Fibroblast of peridontal ligament (primary cell): ENCODE measurements at regions not wholly inside any gene's neighbourhood (a gene's known extent, or its start where the extent isn't known, plus 50 kb on each side); places are given as distances from the start of the nearest gene placed in this dataset.
A peak's percentile ranks its signal among the peaks of the same experiment; 100 is the strongest.
"Not testable (repeated sequence)": the region's sequence is repeated elsewhere in the genome, so short reads cannot be mapped to it uniquely, and the experiment has no call there.

Experiments
- DNase-seq: peaks from one replicate; pipeline ENCODE4 v3.0.0-alpha.2; 2010; ENCODE audit errors: extremely low read depth

DNA sequence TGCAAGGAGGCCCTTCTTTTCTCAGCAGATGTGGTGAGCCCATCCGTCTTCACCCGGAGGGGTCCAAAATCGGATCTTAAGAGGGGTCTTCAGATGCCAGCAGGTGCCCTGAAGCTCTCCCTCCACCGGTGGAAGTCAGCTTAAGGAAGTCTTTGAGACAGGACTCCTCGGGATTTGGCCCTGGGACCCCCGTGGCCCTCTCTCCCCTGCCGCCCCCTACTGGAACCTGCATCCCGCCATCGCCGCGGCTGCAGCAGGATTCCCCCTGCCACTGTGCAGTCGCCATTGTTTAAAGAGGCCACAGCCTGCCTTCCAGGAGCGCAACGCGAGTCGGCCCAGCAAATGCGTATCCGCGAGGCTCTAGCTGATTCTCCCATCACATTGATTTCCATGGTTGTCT is 292.5 kb upstream of the ZNF337 start:
- DNase-seq: no peak

DNA sequence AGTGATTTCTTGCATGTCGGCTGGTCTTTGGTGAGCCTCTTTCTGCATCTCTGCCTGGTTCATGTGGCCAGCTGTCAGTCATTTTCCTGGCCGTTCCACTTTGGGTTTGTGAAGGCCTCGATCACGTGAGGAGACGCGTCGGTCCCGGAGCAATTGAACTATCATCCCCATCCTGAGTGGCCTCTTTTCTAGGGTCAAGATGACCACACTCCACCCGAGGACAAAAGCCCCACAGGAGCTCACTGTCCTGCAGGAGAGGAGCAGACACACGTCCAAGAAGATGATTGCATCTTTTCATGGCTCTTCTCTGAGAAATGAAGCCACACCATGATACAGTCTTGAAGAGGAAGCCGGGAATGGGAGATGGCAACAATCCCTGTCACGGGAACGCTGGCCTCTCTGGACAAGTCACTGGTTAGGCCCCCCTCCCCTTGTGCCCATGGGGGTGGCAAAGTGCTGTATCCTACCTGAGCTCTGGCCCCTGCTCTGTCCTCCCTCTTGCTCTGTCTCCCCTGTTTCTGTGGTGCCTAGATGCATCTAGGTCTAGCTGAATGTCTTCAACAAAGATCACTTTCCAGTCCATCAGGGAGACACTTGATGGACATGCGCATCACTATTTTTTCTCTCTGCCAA is 291.4 kb upstream of the ZNF337 start:
- DNase-seq: not testable (repeated sequence)

DNA sequence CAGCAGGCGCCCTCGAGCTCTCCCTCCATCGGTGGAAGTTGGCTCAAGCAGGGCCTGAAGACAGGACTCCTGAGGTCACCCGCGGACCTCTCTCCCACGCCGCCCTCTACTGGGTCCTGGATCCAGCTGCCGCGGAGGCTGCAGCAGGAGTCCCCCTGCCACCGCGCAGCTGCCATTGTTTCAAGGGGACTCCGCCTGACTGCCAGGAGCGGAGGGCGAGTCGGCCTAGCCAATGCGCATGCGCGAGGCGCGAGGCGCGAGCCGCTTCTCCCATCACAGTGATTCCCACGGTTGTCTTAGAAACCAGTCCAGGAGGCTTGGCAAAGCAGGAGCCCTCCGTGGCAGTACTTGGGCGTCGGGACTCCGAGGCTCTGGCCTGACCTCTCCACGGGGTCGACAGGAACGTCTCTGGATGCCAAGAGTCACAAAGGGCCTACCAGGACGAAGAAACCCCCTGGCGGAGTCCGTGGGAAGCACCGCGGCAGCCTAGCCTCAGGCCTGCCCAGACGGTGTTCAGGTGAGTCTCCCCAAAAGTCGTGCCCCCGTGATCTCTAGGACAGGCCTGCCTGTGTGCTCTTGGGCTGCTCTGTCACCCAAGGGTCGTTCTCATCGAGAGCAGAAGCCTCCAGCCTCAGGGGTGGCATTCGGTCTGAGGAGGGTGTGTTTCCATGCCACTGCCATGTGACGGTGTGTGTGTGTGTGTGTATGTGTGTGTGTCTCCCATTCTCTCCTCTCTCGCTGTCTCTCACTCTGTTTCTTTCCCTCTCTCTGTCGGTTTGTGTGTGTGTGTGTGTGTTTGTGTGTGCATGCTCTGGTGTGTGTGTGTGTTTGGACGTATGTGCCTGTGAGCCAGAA is 290.6 kb upstream of the ZNF337 start:
- no peak for DNase-seq

DNA sequence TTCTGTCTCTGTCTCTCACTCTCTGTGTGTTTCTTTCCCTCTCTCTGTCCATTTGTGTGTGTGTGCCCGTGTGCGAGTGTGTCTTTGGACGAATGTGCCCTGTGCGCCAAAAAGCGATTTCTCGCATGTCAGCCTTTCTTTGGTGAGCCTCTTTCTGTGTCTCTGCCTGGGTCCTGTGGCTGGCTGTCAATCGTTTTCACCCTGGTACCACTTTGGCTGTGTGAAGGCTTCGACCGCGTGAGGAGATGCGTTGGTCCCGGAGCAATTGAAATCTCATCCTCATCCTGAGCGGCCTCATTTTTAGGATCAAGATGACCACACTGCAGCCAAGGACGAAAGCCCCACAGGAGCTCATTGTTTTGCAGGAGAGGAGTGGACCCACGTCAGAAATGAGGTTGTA is 288.9 kb upstream of the ZNF337 start:
- no peak for DNase-seq

DNA sequence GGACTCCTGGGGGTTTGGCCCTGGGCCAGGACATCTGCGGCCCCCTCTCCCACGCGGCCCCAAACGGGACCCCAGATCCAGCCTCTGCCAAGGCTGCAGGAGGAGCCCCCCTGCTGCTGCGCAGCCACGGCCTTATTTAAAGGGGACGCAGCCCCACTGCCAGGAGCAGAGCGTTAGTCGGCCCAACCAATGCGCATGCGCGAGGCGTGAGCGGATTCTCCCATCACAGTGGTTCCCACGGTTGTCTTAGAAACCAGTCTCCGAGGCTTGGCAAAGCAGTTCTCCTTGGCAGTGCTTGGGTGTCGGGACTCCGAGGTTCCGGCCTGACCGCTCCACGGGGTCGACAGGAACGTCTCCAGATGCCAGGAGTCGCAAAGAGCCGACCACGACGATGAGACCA is 288.3 kb upstream of the ZNF337 start:
- DNase-seq: peak; percentile 23

DNA sequence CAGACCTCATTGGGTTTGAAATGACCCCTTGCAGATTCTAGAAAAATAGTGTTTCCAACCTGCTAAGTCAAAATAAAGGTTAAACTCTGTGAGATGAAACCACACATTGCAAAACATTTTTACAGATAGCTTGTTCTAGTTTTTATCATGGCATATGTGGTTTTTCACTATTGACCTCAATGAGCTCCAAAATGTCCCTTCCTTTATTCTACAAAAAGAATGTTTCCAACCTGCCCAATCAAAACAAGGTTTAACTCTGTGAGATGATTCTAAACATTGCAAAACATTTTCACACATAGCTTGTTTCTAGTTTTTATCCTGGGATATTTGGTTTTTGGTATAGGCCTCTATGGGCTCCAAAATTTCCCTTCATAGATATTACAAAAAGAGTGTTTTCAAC is 286.0 kb upstream of the ZNF337 start:
- not testable (repeated sequence) for DNase-seq

DNA sequence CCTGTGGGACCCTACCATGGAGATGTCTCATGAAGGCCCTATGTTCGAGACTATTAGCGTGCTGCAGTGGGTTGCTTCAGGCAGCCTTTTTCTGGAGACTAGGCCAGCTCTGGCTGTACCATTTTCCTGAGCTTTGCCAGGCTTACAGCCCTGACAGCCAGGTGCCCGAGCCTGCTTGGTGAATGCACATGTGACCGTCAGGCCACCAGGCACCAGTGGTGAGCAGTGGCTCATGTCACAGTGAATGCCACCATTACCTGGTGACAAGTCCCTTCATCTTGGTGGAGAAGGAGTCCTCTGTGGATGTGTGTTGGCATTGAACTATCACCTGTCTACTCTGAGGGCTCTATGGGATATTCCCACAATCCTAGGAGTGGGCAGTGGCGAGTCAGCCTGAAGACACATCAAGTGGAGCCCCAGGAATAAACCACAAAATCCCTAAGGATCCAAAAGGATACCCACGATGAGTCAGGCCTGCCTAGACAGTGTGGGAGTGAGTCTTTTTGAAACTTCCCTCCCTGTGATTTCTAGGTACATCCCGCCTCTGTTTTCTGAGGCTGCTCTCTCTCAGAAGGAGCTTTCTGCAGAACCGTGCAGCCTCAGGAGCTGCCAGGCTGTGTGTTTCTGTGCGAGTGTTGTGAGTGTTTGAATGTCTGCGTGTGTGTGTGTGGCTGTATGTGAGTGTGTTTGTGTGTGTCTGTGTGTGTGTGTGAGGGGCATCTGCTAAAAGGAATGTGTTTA is 282.0 kb upstream of the ZNF337 start:
- not testable (repeated sequence) for DNase-seq

DNA sequence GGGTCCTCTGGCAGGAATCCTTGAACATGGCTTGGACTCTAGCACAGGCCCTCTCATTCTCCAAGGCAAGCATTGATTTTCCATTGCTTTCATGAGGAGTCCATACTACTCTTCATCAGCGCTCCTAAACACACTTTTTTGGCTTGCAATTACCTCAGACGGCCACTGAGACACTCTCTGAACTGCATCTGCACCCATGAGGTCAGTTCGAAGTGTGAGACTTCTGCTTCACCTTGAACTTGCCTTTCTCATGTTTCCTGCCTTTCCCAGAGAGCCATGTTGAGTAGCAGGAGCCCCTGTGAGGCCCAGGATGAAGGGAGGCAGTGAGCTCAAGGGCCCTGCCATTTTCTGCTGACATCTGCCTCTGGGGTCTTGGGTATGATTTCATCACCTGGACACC is 279.2 kb upstream of the ZNF337 start:
- not testable (repeated sequence) for DNase-seq

DNA sequence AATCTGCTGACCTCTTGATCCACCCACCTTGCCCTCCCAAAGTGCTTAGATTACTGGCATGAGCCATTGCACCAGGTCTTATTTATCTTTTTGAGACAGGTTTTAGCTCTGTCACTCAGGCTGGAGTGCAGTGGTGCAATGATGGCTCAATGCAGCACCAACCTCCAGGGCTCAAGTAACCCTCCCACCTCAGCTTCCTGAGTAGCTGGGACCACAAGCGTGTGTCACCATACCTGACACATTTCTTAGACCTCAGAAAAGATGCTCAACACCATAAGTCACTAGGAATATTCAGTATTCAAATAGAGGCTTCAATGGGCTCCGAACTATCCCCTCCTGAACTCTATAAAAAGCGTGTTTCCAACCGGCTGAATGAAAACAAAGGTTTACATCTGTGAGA is 268.6 kb upstream of the ZNF337 start:
- not testable (repeated sequence) for DNase-seq

DNA sequence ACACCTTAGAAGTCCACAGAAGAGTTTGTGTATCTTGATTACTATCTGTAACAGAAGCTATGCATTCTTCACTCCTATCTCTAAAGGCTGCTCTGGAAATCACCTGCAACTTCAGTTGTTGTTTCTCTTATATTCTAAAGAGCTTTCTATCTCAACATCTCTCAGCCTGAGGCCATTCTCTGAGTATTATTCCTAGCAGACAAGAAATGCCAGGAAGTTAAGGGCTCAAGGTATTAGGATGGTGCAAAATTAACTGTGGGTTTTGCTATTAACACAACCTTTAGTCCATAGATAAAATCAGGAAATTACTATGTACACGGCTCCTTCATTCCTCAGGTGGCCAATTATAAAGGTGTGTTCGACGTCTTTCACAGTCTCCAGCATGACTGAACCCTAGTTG is 257.2 kb upstream of the ZNF337 start:
- not testable (repeated sequence) for DNase-seq

DNA sequence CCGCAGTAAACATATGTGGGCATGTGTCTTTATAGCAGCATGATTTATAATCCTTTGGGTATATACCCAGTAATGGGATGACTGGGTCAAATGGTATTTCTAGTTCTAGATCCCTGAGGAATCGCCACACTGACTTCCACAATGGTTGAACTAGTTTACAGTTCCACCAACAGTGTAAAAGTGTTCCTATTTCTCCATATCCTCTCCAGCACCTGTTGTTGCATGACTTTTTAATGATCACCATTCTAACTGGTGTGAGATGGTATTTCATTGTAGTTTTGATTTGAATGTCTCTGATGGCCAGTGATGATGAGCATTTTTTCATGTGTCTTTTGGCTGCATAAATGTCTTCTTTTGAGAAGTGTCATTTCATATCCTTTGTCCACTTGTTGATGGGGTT is 238.6 kb upstream of the ZNF337 start:
- DNase-seq: not testable (repeated sequence)

DNA sequence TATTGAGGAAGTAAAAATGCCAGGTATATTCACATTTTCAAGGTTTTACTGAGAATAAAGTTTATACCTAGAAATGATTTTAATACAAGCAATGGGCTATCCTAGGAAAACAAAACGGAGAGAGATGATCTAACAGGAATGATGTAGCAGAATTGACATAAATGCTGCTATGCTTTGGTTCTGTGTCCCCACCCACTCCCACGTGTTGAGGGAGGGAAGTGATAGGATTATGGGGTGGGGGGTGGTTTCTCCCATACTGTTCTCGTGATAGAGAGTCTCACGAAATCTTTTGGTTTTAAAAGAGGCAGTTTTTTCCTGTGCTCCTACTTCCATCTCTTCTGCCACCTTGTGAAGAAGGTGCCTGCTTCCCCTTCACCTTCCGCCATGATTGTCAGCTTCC is 236.2 kb upstream of the ZNF337 start:
- not testable (repeated sequence) for DNase-seq

DNA sequence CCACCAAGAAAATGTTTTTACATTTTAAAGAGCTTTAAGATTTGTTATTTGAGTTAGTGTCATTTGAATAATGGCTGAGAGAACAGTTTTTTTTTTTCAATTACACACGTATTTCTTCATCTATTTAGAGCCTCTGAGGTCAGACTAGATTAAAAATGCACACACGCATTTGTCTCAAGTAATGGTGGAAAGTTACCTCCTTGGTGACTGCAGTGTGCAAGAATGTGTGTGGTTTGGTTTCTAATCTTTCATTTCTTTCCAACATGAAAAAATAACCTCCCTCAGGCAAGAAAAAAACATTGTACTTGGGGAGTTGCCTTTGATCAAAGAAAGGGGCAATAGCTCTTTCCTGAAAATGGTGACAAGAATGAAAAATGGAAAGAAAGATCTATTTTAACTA is 235.5 kb upstream of the ZNF337 start:
- DNase-seq: peak; percentile 0

DNA sequence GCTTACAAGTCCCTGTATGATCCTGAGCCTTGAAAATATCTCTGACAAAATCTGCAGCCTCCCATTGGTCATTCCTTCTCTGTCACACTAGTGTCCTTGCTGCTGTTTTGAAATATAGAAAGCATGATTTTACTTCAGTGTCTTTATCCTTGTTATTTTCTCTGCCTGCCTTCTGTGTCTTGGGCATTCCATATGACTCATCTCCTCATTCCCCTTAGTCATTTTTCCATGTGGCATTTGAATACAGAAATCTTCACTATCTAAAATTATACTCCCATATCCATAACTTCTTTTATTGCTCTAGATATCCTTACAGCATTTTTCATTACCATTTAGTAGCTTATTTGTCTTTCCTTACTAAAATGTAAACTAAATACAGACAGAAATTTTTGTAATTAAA is 205.7 kb upstream of the ZNF337 start:
- peak; percentile 16 for DNase-seq

DNA sequence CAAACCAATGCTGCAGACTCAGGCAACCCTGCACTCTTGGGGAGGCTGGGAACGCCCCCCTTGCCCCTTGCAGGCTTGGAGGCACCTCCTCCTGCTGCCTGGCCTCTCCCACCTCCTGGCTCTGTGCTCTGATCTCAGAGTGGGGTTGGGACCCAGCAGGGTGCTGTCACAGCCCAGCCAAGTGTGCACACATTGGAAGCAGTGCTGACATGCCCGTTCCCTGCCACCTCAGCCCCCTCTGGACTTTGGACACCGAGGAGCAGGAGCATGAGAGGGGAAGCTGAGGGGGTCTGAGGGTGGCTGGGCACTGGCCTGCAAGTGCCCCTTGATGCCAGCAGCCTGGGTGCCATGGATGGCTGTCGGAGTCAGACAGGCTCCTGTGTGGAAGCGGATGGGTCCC is 202.0 kb upstream of the ZNF337 start:
- not testable (repeated sequence) for DNase-seq

DNA sequence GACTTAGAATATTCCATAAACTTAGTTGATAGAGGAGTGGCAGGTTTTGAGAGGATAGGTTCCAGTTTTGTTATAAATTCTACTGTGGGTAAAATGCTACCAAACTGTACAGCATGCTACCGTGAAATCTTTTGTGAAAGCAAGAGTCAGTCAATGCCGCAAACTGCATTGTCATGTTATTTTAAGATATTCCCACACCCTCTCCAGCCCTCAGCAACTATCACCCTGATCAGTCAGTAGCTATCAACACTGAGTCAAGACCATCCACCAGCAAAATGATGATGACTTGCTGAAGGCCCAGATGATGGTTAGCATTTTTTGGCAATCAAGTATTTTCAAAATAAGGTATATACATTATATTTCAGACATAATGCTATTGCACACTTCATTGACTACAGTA is 182.4 kb upstream of the ZNF337 start:
- DNase-seq: not testable (repeated sequence)

DNA sequence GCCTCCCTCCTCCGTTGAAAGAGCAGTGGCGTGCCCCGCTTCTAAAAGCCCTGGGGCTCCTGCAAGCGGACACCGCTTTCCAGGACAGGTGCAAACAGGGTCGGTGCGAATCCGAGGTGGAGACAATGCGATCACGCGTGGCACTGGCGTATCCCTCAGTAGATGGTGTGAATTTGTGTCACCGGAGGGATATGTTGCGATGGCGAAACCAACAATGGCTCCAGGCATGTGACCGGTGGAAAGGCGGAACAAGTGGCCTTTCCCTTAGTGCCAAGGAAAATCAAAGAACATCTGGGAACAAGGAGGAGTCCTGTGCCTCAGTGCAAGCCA is 172.0 kb upstream of the ZNF337 start:
- not testable (repeated sequence) for DNase-seq

DNA sequence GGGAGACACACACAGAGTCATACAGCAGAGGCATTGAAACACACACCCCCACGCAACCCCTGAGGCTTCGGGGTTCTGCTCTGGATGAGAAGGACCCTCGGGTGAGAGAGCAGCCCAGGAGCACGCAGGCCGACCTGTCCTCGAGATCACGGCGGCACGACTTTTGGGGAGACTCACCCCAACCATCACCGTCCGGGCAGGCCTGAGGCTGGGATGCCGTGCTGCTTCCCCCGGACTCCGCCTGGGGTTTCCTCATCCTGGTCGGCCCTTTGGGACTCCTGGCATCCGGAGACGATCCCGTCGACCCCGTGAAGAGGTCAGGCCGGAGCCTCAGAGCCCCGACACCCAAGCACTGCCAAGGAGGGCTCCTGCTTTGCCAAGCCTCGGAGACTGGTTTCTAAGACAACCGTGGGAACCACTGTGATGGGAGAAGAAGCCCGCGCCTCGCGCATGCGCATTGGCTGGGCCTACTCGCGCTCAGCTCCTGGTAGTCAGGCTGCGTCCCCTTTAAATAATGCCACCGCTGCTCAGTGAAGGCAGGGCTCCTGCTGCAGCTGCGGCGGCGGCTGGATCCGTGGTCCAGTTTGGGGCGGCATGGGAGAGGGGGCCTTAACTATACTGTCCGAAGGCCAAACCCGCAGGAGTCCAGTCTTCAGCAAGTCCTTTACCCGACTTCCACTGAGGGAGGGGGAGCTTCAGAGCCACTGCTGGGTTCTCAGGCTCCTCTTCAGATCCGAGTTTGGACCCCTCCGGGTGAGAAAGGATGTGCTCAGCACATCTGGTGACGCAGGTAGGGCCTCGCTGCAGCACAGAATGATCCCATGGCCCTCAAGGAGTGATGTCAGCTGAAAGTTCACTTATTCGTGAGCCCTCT is 171.4 kb upstream of the ZNF337 start:
- peak; percentile 62 for DNase-seq

DNA sequence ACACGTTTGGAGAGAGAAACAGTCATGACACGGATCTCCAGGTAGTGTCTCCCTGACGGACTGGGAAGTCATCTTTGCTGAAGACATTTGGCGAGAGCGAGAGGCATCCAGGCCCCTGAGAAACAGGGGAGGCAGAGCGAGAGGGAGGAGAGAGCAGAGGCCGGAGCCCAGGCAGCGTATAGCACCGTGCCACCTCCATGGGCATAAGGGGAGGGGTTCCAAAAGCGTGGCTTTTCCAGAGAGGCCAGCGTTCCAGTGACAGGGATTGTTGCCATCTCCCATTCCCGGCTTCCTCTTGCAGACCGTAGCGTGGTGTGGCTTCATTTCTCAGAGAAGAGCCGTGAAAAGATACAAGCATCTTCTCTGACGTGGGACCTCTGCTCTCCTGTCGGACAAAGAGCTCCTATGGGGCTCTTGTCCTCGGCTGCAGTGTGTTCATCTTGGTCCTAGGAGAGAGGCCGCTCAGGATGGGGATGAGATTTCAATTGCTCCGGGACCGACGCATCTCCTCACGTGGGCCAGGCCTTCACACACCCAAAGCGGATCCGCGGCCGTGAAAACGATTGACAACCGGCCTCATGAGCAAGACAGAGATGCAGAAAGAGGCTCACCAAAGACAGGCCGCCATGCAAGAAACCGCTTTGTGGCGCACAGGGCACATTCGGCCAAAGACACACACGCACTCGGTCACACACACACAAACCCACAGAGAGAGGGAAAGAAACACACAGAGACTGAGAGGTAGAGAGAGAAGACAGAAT is 170.5 kb upstream of the ZNF337 start:
- not testable (repeated sequence) for DNase-seq

DNA sequence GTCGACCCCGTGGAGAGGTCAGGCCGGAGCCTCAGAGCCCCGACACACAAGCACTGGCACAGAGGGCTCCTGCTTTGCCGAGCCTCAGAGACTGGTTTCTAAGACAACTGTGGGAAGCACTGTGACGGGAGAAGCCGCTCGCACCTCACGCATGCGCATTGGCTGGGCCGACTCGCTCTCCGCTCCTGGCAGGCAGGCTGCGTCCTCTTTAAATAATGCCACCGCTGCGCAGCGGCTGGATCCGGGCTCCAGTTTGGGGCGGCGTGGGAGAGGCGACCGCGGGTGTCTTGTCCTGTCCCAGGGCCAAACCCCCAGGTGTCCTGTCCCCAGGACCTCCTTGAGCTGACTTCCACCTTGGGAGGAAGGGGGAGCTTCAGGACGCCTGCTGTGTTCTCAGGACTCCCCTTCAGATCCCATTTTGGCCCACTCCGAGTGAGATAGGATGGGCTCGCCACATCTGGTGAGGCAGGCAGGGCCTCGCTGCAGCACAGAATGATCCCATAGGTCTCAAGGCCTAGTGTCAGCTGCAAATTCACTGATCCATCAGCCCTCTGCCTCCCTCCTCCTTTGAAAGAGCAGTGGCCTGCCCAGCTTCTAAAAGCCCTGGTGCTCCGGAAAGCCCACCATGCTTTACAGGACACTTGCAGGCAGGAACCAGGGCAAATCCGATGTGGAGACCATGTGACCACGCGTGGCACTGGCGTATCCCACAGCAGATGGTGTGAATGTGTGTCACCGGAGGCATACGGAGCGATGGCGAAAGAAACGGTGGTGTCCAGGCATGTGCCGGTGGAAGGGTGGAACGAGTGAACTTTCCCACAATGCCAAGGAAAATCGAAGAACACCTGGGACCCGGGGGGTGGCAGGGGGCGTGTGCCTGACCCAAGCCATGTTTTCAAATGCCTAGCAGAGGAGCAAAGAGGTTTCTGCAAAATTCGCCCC is 169.3 kb upstream of the ZNF337 start:
- peak; percentile 58 for DNase-seq
